ENCODE measurements at regions not wholly inside any gene's neighbourhood (a gene's known extent, or its start where the extent isn't known, plus 50 kb on each side); places are given as distances from the start of the nearest gene placed in this dataset.

DNA sequence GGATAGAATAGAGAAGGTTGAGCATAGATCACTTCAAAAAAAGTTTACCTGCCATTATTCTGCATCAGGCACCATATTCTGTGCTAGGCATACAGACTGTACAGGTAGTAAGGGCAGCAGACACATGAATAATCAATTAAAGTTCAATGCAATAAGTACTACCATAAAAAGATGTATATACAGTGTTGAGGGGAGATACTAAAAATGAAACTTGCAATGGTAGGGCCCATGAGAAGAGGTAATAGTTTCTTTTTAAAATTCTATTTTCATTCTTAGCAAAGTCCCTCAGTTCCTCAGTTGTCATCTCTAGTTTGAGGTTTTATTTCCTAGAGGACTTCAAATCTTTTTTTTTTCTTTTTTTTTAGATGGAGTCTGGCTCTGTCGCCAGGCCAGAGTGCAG is 819.9 kb downstream of the FAM181B start:
- H3K27me3 Mint-ChIP-seq (ENCODE audit: insufficient read depth), result no peaks in the 10 kb centered on the region
- Histone ChIP-seq H3K27ac (ENCODE audit: low read depth, low read length) (no peak overlapping the region), H3K36me3 (ENCODE audit: control insufficient read depth, insufficient read depth, low read length) (no peaks in the 10 kb centered on the region), H3K9ac (ENCODE audit: extremely low read depth, low read length, poor library complexity, severe bottlenecking) (no peak overlapping the region), H3K4me1 (ENCODE audit: control insufficient read depth, insufficient read depth, low read length) (no peaks in the 10 kb centered on the region), H3K9me3 (ENCODE audit: control insufficient read depth, low read length) (no peaks in the 10 kb centered on the region), H3K4me3 (ENCODE audit: low read length) (no peak overlapping the region), H3K27me3 (ENCODE audit: control insufficient read depth, insufficient read depth, low read length, poor library complexity, severe bottlenecking) (no peaks in the 10 kb centered on the region)
- DNase-seq, result no peak
- H3K27ac Mint-ChIP-seq, result no peak overlapping the region
- H3K36me3 Mint-ChIP-seq (ENCODE audit: low read depth), result no peaks in the 10 kb centered on the region
- no peak overlapping the region for H3K4me3 Mint-ChIP-seq
- 100% methylated on average over 1 of the region's 1 CpG; no CpG with 5 or more reads in 1 of the 2 experiments for WGBS, 2 experiments (ENCODE audit: insufficient coverage in 1 of 2, insufficient read length in 1 of 2)
- H3K4me1 Mint-ChIP-seq, result no peaks in the 10 kb centered on the region
- no peaks in the 10 kb centered on the region for H3K9me3 Mint-ChIP-seq
- TF ChIP-seq, protein P1, sequence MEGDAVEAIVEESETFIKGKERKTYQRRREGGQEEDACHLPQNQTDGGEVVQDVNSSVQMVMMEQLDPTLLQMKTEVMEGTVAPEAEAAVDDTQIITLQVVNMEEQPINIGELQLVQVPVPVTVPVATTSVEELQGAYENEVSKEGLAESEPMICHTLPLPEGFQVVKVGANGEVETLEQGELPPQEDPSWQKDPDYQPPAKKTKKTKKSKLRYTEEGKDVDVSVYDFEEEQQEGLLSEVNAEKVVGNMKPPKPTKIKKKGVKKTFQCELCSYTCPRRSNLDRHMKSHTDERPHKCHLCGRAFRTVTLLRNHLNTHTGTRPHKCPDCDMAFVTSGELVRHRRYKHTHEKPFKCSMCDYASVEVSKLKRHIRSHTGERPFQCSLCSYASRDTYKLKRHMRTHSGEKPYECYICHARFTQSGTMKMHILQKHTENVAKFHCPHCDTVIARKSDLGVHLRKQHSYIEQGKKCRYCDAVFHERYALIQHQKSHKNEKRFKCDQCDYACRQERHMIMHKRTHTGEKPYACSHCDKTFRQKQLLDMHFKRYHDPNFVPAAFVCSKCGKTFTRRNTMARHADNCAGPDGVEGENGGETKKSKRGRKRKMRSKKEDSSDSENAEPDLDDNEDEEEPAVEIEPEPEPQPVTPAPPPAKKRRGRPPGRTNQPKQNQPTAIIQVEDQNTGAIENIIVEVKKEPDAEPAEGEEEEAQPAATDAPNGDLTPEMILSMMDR (conservative IDR thresholded peaks at IDR 0.05), result no peak

DNA sequence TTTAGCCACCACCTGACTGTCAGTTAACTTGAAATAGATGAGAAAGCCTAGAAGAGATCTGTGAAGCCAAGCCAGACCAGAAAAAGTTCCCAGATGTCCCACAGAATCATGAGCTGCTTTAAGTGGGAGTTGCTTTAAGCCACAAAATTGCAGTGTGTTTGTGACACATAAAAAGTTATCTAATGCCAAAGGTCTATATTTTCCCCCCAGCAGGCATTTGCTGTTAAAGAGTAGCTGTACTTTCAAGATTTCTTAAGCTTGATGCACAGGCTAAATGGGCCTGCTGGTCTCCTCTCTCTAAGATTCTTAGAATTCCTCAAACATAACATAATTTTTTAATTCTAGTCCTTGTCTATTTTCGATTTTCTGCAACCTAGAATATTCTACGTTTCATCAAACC is 825.7 kb downstream of the FAM181B start:
- H3K27ac Mint-ChIP-seq, result no peak overlapping the region
- H3K27me3 ChIP-seq (ENCODE audit: control insufficient read depth, insufficient read depth, low read length, poor library complexity, severe bottlenecking), result no peaks in the 10 kb centered on the region
- no peak overlapping the region for H3K27ac ChIP-seq (ENCODE audit: low read depth, low read length)
- no peaks in the 10 kb centered on the region for H3K4me1 ChIP-seq (ENCODE audit: control insufficient read depth, insufficient read depth, low read length)
- no peaks in the 10 kb centered on the region for H3K27me3 Mint-ChIP-seq (ENCODE audit: insufficient read depth)
- H3K4me3 ChIP-seq (ENCODE audit: low read length), result no peak overlapping the region
- no peak overlapping the region for H3K9ac ChIP-seq (ENCODE audit: extremely low read depth, low read length, poor library complexity, severe bottlenecking)
- H3K36me3 Mint-ChIP-seq (ENCODE audit: low read depth), result no peaks in the 10 kb centered on the region
- no peak for DNase-seq
- no peaks in the 10 kb centered on the region for H3K4me1 Mint-ChIP-seq
- H3K9me3 Mint-ChIP-seq, result no peaks in the 10 kb centered on the region
- H3K9me3 ChIP-seq (ENCODE audit: control insufficient read depth, low read length), result no peaks in the 10 kb centered on the region
- TF ChIP-seq, protein P1 (conservative IDR thresholded peaks at IDR 0.05), result no peak
- 88% methylated on average over 2 of the region's 2 CpGs; no CpG with 5 or more reads in 1 of the 2 experiments for WGBS, 2 experiments (ENCODE audit: insufficient coverage in 1 of 2, insufficient read length in 1 of 2)
- H3K36me3 ChIP-seq (ENCODE audit: control insufficient read depth, insufficient read depth, low read length), result no peaks in the 10 kb centered on the region
- H3K4me3 Mint-ChIP-seq, result no peak overlapping the region

DNA sequence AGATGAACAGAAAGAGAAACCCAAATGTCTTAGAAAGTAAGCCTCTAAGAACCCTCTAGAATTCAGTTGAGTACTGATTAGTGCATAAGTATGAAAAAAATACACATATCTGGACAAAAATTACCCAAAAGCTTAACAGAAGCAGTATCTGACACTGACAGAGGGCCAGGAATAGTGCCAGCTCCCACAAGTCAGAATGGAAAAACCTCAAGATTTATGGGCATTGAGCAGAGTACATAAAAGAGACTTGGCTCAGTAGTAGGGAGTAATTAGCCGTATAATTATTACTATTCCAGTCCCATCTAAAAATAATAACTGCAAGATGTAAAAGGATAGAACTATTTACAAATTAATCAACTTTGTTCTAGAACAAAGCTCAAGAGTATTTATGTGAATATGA is 834.5 kb downstream of the FAM181B start:
- peaks cover 8% of the 10 kb centered on the region for H3K9me3 ChIP-seq (ENCODE audit: control insufficient read depth, low read length)
- H3K27me3 Mint-ChIP-seq (ENCODE audit: insufficient read depth), result no peaks in the 10 kb centered on the region
- H3K36me3 Mint-ChIP-seq (ENCODE audit: low read depth), result peaks cover 2% of the 10 kb centered on the region
- TF ChIP-seq, protein P1 (conservative IDR thresholded peaks at IDR 0.05), result no peak
- peaks cover 6% of the 10 kb centered on the region for H3K9me3 Mint-ChIP-seq
- no peak overlapping the region for H3K9ac ChIP-seq (ENCODE audit: extremely low read depth, low read length, poor library complexity, severe bottlenecking)
- no peaks in the 10 kb centered on the region for H3K4me1 Mint-ChIP-seq
- H3K27ac ChIP-seq (ENCODE audit: low read depth, low read length), result no peak overlapping the region
- no peaks in the 10 kb centered on the region for H3K4me1 ChIP-seq (ENCODE audit: control insufficient read depth, insufficient read depth, low read length)
- H3K27ac Mint-ChIP-seq, result no peak overlapping the region
- WGBS, 2 experiments (ENCODE audit: insufficient coverage in 1 of 2, insufficient read length in 1 of 2), result no CpG with 5 or more reads among the region's 1 CpG
- DNase-seq, result no peak
- no peak overlapping the region for H3K4me3 Mint-ChIP-seq
- H3K36me3 ChIP-seq (ENCODE audit: control insufficient read depth, insufficient read depth, low read length), result no peaks in the 10 kb centered on the region
- no peak overlapping the region for H3K4me3 ChIP-seq (ENCODE audit: low read length)
- no peaks in the 10 kb centered on the region for H3K27me3 ChIP-seq (ENCODE audit: control insufficient read depth, insufficient read depth, low read length, poor library complexity, severe bottlenecking)

All from endodermal cell (in vitro differentiated cells).